GM08714 (cell line): ENCODE measurements at regions not wholly inside any gene's neighbourhood (a gene's known extent, or its start where the extent isn't known, plus 50 kb on each side); places are given as distances from the start of the nearest gene placed in this dataset.
"Not testable (repeated sequence)": the region's sequence is repeated elsewhere in the genome, so short reads cannot be mapped to it uniquely, and the experiment has no call there.

Experiments used
- H3K4me3 ChIP-seq: fragments of 200-500 bp; sonication (Bioruptor generic); 2 replicates; pipeline ENCODE4 v1.5.1; 2014; ENCODE audit warnings: mild to moderate bottlenecking, low read length, inconsistent platforms
- ZNF274 ChIP-seq: IDR thresholded peaks from 2 replicates; pipeline ENCODE4 v1.6.1; 2012; ENCODE audit warnings: mild to moderate bottlenecking, low read depth, low read length

GRCh38 chr1:90834886-90835660, 118.0 kb upstream of the BARHL2 start:
- no peak for TF ChIP-seq ZNF274
- no peak overlapping the region for H3K4me3 ChIP-seq

- no peak for TF ChIP-seq ZNF274
- no peak overlapping the region for H3K4me3 ChIP-seq
These were observed 117.3 kb upstream of the BARHL2 start for GRCh38 chr1:90834354-90834885.

DNA sequence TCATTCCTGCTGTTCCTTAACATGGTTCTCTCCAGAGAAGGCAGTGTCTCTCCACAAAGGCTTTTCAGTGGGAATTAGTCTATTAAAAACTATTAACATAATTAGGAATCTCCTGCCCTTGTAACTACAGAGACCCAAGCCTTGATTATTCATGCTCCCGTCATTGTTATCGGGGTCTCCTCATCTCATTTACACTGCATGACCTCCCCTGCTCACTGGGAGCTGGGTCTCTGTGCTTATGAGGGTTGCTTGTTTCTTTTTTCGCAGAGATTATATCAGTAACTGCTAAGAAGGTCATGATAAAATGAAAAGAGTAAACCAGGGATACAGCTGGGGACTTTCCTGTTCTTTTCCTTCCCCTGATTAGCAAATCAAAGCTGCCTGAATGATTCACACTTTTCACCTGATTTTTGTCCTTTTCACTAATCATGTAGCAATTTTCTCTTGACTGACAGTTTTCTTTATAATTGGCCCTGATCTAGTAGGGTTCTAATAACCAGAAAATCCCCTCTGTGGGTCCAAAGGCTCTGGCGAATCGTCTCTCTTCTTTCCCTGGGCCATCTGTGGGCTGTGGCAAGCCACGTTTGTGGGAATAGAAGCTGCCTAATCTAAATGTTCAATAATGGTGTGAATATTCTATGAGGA, 116.5 kb upstream of the BARHL2 start:
- no peak for TF ChIP-seq ZNF274
- no peak overlapping the region for H3K4me3 ChIP-seq

- no peak for TF ChIP-seq ZNF274
- no peak overlapping the region for H3K4me3 ChIP-seq
These were observed 114.8 kb upstream of the BARHL2 start for GRCh38 chr1:90831910-90832309.

GRCh38 chr1:90826834-90827233, 109.7 kb upstream of the BARHL2 start:
- TF ChIP-seq ZNF274 = no peak
- no peak overlapping the region for H3K4me3 ChIP-seq

DNA sequence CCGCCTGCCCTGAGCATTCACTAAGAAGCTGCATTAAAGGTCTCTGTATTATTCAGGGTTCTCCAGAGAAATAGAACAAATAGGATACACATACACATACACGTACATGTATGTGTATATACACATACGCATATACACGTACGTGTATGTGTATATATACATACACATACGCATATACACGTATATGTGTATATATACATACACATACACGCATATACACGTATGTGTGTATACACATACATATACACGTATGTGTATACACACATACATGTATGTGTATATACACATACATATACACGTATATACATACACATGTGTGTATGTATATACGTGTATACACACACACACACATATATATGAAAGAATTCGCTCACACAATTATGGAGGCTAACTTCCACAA, 108.9 kb upstream of the BARHL2 start:
- H3K4me3 ChIP-seq = no peak overlapping the region
- no peak for TF ChIP-seq ZNF274

- no peak overlapping the region for H3K4me3 ChIP-seq
- no peak for TF ChIP-seq ZNF274
These were observed 107.4 kb upstream of the BARHL2 start for GRCh38 chr1:90824551-90824950.

DNA sequence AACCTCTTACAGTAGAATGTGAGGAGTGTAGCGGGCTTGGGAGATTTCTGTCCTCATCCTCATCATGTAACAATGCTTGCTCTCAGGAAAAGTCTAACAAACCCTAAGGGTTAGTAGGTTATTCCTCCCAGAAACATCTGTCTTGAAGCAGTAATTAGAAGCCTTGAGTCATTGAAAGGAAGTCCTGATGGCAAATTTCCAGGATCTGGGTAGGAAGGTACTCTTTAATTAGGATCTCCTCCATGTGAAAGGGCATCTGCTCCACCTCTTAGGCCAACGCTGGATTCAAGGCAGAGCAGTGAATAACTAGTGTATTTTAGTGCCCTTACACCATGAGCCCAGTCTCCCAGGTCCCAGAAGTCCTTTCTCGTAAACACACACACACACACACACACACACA, 106.6 kb upstream of the BARHL2 start:
- H3K4me3 ChIP-seq = no peak overlapping the region
- TF ChIP-seq ZNF274 = no peak

DNA sequence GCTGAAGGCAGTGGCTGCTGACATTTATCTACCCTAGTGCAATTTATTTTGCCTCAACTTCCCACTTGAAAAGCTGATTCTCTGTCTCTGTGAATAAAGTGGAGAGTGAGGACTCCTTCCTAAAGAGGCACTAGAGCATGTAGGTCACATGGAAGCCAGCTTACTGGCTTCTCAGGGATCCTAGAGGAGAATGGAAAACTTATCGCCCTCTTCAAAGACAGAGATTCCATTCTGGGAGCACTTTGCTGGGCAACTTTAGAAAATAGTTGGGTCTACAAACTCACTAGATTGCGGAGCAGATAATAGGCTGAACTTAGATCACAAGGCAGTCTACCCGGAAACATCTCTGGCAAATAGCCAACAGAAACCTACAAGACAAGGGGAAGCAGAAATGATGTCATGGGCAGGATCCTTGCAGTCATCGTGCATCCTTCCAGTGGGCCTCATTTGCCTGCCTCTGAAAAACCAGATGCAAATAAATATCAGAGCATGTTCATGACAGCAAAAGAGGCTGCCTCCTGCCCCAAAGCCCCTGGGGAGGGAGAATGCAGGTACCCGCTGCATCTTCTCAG, 104.8 kb upstream of the BARHL2 start:
- no peak overlapping the region for H3K4me3 ChIP-seq
- no peak for TF ChIP-seq ZNF274

DNA sequence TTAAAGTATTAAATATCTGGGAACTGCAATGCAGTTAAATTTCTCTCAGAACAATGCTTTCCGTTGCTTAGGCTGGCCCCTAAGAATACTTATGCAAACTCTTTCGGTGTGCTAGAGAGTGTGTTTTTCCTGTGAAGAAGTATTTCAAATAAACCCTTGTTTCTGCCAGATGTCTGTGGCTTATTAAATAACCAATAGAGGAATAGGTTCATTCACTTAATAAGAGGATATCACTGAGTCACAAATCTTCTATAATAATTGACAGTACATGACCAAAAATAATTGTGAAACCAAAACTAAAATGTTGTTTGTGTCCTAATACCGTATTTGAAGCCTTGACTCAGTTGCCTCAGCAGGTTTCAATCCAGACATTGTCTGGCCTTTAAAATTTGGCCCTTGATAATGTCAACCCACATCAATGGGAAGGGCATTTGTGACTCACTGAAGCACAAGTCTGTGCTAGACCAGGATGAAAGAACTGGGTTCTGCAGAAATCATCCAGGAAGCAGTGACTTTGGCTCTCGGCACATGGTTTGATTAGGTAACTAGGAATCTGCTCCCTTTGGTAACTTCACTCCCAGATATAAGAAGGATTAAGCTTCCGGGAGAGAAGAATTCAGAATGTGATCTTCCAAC, 104.2 kb upstream of the BARHL2 start:
- TF ChIP-seq ZNF274 = no peak
- H3K4me3 ChIP-seq = no peak overlapping the region

- TF ChIP-seq ZNF274 = no peak
- H3K4me3 ChIP-seq = no peak overlapping the region
These were observed 103.6 kb upstream of the BARHL2 start for GRCh38 chr1:90820745-90821144.

DNA sequence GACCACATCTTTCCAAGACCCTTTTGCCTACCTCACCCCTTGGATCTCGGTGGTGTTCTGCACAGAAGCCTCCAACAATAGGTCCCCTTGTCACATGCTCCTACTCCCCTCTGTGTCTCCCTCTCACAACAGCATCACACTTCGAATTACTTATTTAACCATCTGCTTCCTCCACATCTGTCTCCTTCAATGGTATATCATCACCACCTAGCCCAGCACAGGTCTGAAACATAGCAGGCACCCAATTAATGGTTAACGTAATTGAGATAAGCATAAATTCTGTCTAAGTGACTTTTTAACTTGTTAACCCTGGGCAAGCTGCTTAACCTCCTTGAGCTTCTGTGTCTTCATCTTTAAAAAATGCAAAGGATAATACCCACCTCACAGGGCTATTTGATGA, 100.3 kb upstream of the BARHL2 start:
- no peak overlapping the region for H3K4me3 ChIP-seq
- no peak for TF ChIP-seq ZNF274

DNA sequence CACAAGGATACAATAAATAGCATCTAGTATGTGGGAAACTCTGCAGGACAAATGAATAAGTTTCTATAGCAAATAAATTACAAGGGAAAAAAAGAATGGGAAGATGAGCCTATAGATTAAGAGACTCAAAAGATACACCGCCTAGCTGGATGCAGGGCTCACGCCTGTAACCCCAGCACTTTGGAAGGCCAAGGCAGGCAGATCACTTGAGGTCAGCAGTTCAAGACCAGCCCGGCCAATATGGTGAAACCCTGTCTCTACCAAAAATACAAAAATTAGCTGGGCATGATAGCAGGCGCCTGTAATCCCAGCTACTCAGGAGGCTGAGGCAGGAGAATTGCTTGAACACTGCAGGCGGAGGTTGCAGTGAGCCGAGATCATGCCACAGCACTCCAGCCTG, 95.1 kb upstream of the BARHL2 start:
- not testable (repeated sequence) for H3K4me3 ChIP-seq

GRCh38 chr1:90811444-90811950, 94.4 kb upstream of the BARHL2 start:
- H3K4me3 ChIP-seq = not testable (repeated sequence)
